ENCODE measurements at regions not wholly inside any gene's neighbourhood (a gene's known extent, or its start where the extent isn't known, plus 50 kb on each side); places are given as distances from the start of the nearest gene placed in this dataset.

DNA sequence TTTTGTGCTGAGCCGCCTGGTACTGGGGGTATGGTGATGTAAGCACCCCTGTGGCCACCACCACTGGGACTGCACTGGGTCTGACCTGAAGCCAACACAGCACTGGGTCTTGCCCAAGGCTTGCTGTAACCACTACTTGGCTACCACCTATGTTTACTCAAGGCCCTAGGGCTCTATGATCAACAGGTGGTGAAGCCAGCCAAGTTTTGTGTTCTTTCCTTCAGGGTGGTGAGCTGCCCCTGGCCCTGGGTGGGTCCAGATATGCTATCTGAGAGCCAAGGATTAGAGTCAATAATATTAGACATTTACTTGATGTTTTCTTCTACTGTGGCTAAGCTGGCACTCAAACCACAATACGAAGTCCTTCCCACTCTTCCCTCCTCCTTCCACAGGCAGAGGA, 55.1 kb upstream of the PAGE4 start:
- no peaks in the 10 kb centered on the region for H3K36me3 ChIP-seq
- no peaks in the 10 kb centered on the region for H3K27me3 ChIP-seq
- no peaks in the 10 kb centered on the region for H3K9me3 ChIP-seq
- no peak for TF ChIP-seq POLR2AphosphoS5 (IDR thresholded peaks at IDR 0.05)
- TF ChIP-seq, protein P1, sequence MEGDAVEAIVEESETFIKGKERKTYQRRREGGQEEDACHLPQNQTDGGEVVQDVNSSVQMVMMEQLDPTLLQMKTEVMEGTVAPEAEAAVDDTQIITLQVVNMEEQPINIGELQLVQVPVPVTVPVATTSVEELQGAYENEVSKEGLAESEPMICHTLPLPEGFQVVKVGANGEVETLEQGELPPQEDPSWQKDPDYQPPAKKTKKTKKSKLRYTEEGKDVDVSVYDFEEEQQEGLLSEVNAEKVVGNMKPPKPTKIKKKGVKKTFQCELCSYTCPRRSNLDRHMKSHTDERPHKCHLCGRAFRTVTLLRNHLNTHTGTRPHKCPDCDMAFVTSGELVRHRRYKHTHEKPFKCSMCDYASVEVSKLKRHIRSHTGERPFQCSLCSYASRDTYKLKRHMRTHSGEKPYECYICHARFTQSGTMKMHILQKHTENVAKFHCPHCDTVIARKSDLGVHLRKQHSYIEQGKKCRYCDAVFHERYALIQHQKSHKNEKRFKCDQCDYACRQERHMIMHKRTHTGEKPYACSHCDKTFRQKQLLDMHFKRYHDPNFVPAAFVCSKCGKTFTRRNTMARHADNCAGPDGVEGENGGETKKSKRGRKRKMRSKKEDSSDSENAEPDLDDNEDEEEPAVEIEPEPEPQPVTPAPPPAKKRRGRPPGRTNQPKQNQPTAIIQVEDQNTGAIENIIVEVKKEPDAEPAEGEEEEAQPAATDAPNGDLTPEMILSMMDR (IDR thresholded peaks at IDR 0.05), result no peak
- no peak for TF ChIP-seq POLR2A (IDR thresholded peaks at IDR 0.05)
- no peak for TF ChIP-seq EP300 (IDR thresholded peaks at IDR 0.05)
- no peak overlapping the region for H3K27ac ChIP-seq
- 78 to 100% methylated on average over 1 to 2 of the region's 2 CpGs for WGBS, 2 donors
- no peaks in the 10 kb centered on the region for H3K4me1 ChIP-seq
- ATAC-seq (ENCODE audit: low FRiP score in 2 of 2) (no peak), DNase-seq (no peak)
- no peak overlapping the region for H3K4me3 ChIP-seq

DNA sequence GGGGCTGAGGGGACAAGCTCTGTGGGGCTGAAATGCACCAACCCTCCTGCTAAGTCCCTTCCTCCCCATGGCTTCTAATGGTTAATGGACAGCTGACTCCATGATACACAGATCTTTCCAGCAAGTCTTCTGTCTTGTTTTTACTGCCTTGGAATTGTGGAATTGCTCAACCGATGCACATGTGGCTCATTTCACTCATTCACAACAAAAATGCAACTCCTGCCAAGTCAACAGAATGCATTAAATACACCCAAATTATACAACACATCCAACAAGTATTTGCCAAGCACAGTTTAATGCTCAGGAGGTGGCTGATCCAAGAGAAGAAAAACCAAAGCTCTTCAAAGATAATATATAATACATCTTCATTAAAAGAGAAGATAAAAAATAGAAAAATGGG, 61.9 kb upstream of the PAGE4 start:
- TF ChIP-seq EP300 (IDR thresholded peaks at IDR 0.05), result no peak
- no peak for TF ChIP-seq POLR2AphosphoS5 (IDR thresholded peaks at IDR 0.05)
- no peak for TF ChIP-seq POLR2A (IDR thresholded peaks at IDR 0.05)
- TF ChIP-seq, protein P1 (IDR thresholded peaks at IDR 0.05), result no peak
- ATAC-seq (ENCODE audit: low FRiP score in 2 of 2), result no peak
- WGBS, 2 donors, result 70 to 90% methylated on average over 1 of the region's 1 CpG
- no peaks in the 10 kb centered on the region for H3K9me3 ChIP-seq
- H3K4me3 ChIP-seq, result no peak overlapping the region
- no peaks in the 10 kb centered on the region for H3K36me3 ChIP-seq
- H3K27me3 ChIP-seq, result no peaks in the 10 kb centered on the region
- H3K4me1 ChIP-seq, result no peaks in the 10 kb centered on the region
- no peak overlapping the region for H3K27ac ChIP-seq
- no peak for DNase-seq

DNA sequence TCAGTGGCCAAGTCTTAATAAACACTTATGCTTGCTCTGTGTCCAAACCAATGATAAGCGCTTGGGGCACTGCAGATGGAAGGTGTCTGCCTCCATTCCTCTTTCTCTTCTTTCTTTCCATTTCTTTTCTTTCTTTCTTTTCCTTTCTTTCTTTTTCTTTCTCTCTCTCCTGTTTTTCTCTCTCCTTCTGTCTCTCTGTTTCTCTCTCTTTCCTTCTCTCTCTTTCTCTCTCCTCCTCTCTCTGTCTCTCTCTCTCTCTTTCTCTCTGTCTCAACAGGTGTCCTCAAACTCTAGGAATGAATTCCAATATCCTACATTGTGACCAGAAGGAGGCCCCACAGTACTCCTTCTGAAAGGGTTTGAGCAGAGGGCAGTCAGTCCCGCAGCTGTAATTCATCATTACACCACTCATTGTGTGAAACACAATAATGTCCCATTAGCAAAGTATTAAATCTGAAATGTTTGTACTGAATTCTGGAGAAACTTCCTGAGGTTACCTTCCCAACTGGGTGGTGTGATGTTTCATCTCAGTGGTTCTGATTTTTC, 66.5 kb upstream of the PAGE1 start:
- Histone ChIP-seq H3K4me3 (no peak overlapping the region), H3K9me3 (no peaks in the 10 kb centered on the region), H3K27ac (no peak overlapping the region), H3K4me1 (no peaks in the 10 kb centered on the region), H3K36me3 (no peaks in the 10 kb centered on the region), H3K27me3 (no peaks in the 10 kb centered on the region)
- TF ChIP-seq POLR2AphosphoS5 (IDR thresholded peaks at IDR 0.05) (no peak), EP300 (IDR thresholded peaks at IDR 0.05) (no peak), POLR2A (IDR thresholded peaks at IDR 0.05) (no peak)
- TF ChIP-seq, protein P1 (IDR thresholded peaks at IDR 0.05), result no peak
- DNase-seq (no peak), ATAC-seq (ENCODE audit: low FRiP score in 2 of 2) (no peak)
- 58 to 72% methylated on average over 2 of the region's 2 CpGs for WGBS, 2 donors

DNA sequence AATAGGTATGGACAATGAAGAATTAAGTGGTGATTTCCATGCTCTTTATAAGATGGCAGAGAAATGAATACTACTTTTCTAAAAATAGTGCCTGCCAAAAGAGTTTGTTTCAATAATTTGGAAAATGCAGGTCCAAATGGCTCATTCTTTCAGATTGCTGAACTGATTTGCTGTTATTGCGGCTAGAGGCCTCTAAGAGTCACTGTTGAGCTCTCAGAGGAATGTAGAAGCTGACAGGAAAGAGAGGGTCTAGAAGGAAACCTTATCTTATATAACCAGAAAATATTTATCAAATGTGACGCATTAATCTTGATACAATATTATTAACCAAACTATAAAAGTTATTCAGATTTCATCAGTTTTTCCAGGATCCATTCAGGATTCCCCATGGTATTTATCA, 65.7 kb upstream of the PAGE1 start:
- 5 to 10% methylated on average over 2 of the region's 2 CpGs for WGBS, 2 donors
- no peaks in the 10 kb centered on the region for H3K36me3 ChIP-seq
- H3K4me3 ChIP-seq, result no peak overlapping the region
- H3K27me3 ChIP-seq, result no peaks in the 10 kb centered on the region
- ATAC-seq (ENCODE audit: low FRiP score in 2 of 2) (no peak), DNase-seq (no peak)
- no peaks in the 10 kb centered on the region for H3K9me3 ChIP-seq
- no peak overlapping the region for H3K27ac ChIP-seq
- no peak for TF ChIP-seq EP300 (IDR thresholded peaks at IDR 0.05)
- TF ChIP-seq, protein P1 (IDR thresholded peaks at IDR 0.05), result peak in 4 of 6 experiments; percentile 12 to 36 (median 23)
- H3K4me1 ChIP-seq, result no peaks in the 10 kb centered on the region

DNA sequence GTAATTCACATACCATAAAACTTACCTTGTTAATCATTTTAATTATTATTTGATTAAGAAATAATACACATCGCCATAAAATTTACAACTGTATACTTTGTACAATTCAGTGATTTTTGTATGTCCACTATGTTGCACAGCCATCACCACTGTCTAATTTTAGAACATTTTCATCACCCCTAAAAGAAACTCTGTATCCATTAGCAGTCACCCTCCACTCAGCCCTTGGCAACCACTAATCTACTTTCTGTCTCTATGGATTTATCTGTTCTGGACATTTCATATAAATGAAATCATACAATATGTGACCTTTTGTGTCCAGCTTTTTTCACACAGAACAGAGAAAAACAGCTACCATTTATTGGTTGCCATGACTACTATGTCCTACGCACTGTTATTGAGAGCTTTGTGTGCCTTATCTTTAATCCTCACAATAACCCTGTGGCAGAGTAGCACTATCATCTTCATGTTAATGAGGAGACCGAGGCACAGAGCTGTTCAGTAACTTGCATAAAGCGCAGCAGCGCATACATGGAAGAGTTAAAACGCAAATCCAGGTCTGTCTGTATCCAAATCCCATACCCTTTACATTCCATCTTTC, 64.6 kb upstream of the PAGE1 start:
- Histone ChIP-seq H3K27ac (no peak overlapping the region), H3K4me3 (no peak overlapping the region), H3K9me3 (no peaks in the 10 kb centered on the region), H3K4me1 (no peaks in the 10 kb centered on the region), H3K36me3 (no peaks in the 10 kb centered on the region), H3K27me3 (no peaks in the 10 kb centered on the region)
- no peak for TF ChIP-seq POLR2A (IDR thresholded peaks at IDR 0.05)
- no peak for TF ChIP-seq EP300 (IDR thresholded peaks at IDR 0.05)
- TF ChIP-seq, protein P1 (IDR thresholded peaks at IDR 0.05), result no peak
- no peak for TF ChIP-seq POLR2AphosphoS5 (IDR thresholded peaks at IDR 0.05)
- no peak for DNase-seq
- WGBS, 2 donors, result 77 to 79% methylated on average over 4 to 6 of the region's 6 CpGs
- no peak for ATAC-seq (ENCODE audit: low FRiP score in 2 of 2)

Measured in upper lobe of left lung (tissue), 6 donors.